GM18870 (cell line): ENCODE measurements at regions not wholly inside any gene's neighbourhood (a gene's known extent, or its start where the extent isn't known, plus 50 kb on each side); places are given as distances from the start of the nearest gene placed in this dataset.

Experiments used
- ATAC-seq: cut with Tn5 transposase; IDR thresholded peaks from one replicate; pipeline ENCODE4 v1.9.1; 2021; ENCODE audit warnings: moderate library complexity; ENCODE audit not compliant: unreplicated experiment

DNA sequence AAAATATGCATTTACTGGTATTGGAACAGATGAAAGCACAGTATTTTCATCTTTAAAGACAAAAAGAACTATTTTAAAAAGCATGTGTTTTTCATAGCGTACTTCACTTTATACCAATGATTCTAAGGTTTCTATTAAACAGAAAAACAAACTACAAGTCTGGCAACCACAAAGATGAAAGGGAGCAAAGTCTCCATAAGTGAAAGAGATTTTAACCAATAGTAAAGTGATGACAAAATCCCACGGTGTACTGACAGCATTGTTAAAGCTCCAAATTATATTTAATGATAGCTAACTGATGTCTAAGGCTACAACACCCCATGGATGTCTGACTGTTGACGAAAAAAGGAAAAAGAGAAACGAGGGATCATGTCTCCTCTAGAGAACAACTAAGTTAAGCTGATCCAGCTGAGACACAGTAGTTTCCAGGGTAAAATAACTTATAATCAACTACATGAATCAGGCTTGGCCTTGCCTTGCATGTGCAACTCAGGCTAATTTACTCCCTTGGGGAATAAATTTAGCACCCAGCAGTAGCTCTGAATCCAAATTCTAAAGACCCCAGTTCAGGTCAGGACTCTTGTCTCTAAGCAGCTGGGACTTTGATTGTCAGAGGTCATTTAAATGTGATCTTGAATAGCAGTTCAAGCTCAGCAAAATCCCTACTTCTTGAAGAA is 56.0 kb upstream of the TAB2 start:
- no peak for ATAC-seq

DNA sequence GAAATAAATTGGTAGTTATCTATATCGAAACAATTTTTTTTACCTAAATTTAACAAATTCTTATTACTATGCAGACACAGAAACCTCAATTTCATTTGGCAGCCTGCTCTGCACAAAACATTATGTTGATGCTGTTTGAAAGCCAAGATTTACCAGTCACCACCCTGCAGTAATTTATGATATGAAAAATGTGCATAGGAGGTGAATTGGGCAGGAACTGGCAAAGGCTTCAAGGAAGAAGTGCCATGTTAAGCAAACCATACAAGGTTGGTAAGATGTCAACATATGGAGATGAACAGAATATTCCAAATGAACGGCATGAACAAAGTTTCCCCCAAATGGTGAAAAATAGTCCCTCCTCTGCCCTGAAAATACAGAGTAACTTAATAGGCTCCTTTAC is 54.2 kb upstream of the TAB2 start:
- no peak for ATAC-seq

DNA sequence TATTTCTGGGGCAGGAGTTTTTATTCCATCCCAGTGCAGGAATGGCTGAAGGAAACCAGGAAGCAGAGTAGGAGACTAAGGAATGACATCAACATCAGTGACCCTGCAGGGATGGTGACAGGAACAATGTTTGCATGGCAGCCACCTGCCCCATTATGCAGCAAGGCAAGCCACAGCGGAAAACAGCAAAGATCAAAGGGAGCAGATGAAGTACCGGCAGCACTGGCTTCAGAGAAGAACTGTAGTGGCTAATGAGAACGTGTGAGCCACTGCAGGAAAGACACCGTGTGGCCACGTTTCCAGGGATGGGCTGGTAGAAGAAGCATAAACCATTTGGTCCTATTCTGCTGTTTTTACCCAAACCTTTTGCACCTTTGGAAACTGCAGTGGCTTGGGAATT is 52.9 kb upstream of the TAB2 start:
- ATAC-seq = no peak

DNA sequence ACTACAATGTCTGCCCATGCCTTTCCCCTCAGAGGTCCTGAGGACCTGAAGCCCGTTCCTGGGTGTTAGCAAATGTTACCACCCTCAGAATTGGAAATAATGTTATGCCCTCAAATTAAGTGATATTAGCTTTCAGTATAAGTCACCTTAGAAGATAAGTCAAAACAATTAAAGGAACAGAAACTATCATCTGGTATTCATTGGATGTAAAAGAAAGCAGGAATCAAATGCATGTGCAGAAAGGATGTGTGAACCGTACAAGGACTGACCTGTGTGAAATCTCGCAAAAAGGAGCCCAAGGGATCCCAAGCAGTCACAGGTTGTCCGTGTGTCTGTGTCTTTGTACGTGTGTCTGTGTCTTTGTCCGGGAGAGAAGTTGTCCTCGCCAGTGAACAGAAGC is 51.6 kb upstream of the TAB2 start:
- ATAC-seq = no peak

DNA sequence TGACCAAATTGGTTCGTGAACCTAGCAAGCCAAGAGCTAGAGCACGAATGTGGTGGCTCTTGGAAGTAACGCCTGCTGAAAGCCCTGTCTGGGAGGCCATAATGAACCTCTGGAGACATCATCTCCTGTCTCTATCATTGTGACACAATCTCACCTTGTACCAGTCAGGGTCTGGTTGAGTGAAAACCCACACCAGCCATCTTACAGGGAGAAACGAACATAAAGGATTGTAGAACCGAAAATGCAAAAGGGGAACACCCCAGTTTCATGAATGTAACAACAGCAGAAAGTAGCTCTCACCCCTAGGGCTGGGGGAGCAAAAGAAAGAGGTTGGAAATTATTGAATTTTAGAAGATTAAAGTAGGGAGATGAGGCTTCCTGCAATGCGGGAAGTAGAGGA is 50.9 kb upstream of the TAB2 start:
- peak; percentile 72 for ATAC-seq

DNA sequence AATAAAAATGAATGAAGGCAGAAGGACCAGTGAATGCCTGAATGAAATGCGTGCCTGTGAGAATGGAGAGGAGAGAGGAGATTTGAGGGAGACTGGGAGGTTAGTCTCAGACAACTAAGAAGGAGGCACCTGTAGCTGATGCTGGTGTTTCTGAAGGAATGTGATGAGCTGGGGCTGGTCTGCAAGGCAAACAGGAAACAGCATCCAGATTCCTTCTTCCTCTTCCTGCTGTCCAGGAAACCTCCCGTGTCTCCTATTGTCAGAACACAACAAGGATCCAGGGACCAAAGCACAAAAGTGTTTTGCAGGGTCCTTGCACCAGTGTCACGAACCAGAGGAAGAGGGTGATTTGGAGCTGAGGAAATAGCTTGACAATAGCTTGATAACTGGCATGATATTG is 50.4 kb upstream of the TAB2 start:
- ATAC-seq = no peak

DNA sequence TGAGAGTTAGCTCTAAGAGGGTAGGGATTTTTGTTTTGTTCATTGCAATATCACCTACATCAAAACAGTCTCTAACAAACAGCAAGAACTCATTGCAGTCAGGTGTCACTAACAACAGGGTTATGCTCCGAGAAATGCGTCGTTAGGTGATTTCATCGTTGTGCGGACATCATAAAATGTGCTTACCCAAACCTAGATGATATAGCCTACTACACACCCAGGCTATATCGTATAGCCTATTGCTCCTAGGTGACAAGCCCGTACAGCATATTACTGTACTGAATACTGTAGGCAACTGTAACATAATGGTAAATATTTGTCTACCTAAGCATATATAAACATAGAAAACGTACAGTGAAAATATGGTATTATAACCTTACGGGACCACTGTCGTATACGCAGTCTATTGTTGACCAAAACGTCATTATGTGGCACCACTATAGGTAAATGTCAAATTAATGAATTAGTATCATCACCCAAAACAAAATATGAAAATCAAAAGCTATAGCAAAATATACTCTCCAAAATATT is 49.9 kb upstream of the TAB2 start:
- no peak for ATAC-seq
